ENCODE measurements at regions not wholly inside any gene's neighbourhood (a gene's known extent, or its start where the extent isn't known, plus 50 kb on each side); places are given as distances from the start of the nearest gene placed in this dataset.
"Not testable (repeated sequence)": the region's sequence is repeated elsewhere in the genome, so short reads cannot be mapped to it uniquely, and the experiment has no call there.

GRCh38 chr4:3936184-3936583 is 170.0 kb downstream of the ADRA2C start:
- no peak overlapping the region for H3K27ac ChIP-seq (ENCODE audit: low read depth, low read length)
- Mint-ChIP-seq H3K36me3 (no peaks in the 10 kb centered on the region), H3K4me1 (peaks cover 0 to 3% (median 0%) of the 10 kb centered on the region in 7 donors), H3K9me3 (no peaks in the 10 kb centered on the region), H3K27ac (no peak overlapping the region), H3K4me3 (no peak overlapping the region), H3K27me3 (no peaks in the 10 kb centered on the region)
- H3K4me3 ChIP-seq (ENCODE audit: low read length), result no peak overlapping the region
- no peaks in the 10 kb centered on the region for H3K9me3 ChIP-seq (ENCODE audit: control insufficient read depth in 2 of 3, low read length in 3 of 3)
- ChIA-PET POLR2A (no interaction called here), CTCF (no interaction called here)
- intact Hi-C loops (cut with micrococcal nuclease), result no loop called here
- no peaks in the 10 kb centered on the region for H3K36me3 ChIP-seq (ENCODE audit: control insufficient read depth in 2 of 3, insufficient read depth in 3 of 3, low read length in 3 of 3)
- no peaks in the 10 kb centered on the region for H3K27me3 ChIP-seq (ENCODE audit: control insufficient read depth in 2 of 2, insufficient read depth in 2 of 2, low read length in 2 of 2)
- no peaks in the 10 kb centered on the region for H3K4me1 ChIP-seq (ENCODE audit: control insufficient read depth in 2 of 2, insufficient read depth in 2 of 2, low read length in 2 of 2)
- DNase-seq (no peak), ATAC-seq (no peak)

GRCh38 chr4:3937849-3938562 is 171.8 kb downstream of the ADRA2C start:
- CTCF ChIA-PET; H3K4me1 ChIP-seq (ENCODE audit: control insufficient read depth in 2 of 2, insufficient read depth in 2 of 2, low read length in 2 of 2); H3K36me3 ChIP-seq (ENCODE audit: control insufficient read depth in 2 of 3, insufficient read depth in 3 of 3, low read length in 3 of 3); intact Hi-C loops (cut with micrococcal nuclease); H3K27me3 Mint-ChIP-seq; POLR2A ChIA-PET; DNase-seq; H3K27me3 ChIP-seq (ENCODE audit: control insufficient read depth in 2 of 2, insufficient read depth in 2 of 2, low read length in 2 of 2); H3K36me3 Mint-ChIP-seq; H3K4me3 ChIP-seq (ENCODE audit: low read length); H3K9me3 Mint-ChIP-seq; H3K27ac ChIP-seq (ENCODE audit: low read depth, low read length); ATAC-seq; H3K9me3 ChIP-seq (ENCODE audit: control insufficient read depth in 2 of 3, low read length in 3 of 3): not testable (repeated sequence)
- peak overlapping the region in 2 of 10 donors; percentile 9 to 25 for H3K4me3 Mint-ChIP-seq
- peak overlapping the region in 1 of 9 donors; percentile 60 for H3K27ac Mint-ChIP-seq
- peaks cover 7 to 13% (median 11%) of the 10 kb centered on the region in 7 donors for H3K4me1 Mint-ChIP-seq

DNA sequence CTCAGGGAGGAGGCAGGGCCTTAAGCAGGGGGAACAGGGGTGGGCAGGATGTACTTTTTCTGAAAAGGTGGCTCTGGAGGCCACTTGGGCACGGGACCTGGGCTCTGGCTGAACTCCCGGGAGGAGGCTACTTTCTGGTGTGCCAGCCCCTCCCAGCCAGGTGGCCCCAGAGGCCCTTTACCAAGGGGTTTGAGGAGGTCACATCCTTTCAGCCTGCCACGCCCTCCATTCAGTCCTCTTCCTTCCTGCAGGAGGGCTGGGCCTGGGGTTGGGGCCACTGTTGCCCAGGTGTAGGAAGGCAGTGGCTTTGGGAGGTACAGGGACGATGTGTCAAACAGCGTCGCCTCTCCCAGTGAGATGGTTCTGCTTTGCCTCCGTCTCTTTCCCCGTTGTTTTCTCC is 172.5 kb downstream of the ADRA2C start:
- H3K4me3 Mint-ChIP-seq; H3K9me3 ChIP-seq (ENCODE audit: control insufficient read depth in 2 of 3, low read length in 3 of 3); H3K36me3 ChIP-seq (ENCODE audit: control insufficient read depth in 2 of 3, insufficient read depth in 3 of 3, low read length in 3 of 3); H3K4me3 ChIP-seq (ENCODE audit: low read length); H3K9me3 Mint-ChIP-seq; ATAC-seq; H3K27me3 ChIP-seq (ENCODE audit: control insufficient read depth in 2 of 2, insufficient read depth in 2 of 2, low read length in 2 of 2); intact Hi-C loops (cut with micrococcal nuclease); POLR2A ChIA-PET; DNase-seq; H3K4me1 ChIP-seq (ENCODE audit: control insufficient read depth in 2 of 2, insufficient read depth in 2 of 2, low read length in 2 of 2); H3K27ac Mint-ChIP-seq; H3K27me3 Mint-ChIP-seq; H3K27ac ChIP-seq (ENCODE audit: low read depth, low read length); H3K36me3 Mint-ChIP-seq; CTCF ChIA-PET: not testable (repeated sequence)
- H3K4me1 Mint-ChIP-seq, result peaks cover 7 to 13% (median 11%) of the 10 kb centered on the region in 7 donors

DNA sequence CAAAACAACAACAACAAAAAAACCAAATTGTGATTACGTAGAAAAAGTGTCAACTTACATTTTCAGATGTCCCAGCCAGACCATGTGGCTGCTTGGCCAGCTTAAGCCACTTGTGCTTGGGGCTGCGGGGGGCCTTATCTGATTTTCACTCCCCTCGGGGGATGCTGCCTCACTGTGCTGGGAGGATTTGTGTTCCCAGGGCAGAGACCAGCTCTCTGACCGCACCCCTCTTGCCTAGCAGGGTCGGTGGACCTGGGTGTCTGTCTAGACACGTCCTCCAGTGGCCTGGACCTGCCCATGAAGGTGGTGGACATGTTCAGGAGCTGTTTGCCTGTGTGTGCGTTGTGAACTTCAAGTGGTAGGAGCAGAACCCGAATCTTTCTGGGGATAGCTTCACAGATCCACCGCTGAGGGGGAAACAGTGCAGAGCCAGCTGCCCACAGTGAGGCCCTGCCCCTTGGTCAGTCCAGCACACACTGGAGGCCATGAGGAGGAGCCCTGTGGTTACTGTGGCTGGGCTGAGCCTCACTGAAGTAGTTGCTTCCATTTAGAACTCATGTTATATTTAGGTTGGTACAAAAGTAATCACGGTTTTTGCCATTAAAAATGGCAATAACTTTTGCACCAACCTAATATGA is 173.9 kb downstream of the ADRA2C start:
- H3K27me3 ChIP-seq (ENCODE audit: control insufficient read depth in 2 of 2, insufficient read depth in 2 of 2, low read length in 2 of 2); POLR2A ChIA-PET; H3K9me3 ChIP-seq (ENCODE audit: control insufficient read depth in 2 of 3, low read length in 3 of 3); H3K27ac Mint-ChIP-seq; H3K4me1 ChIP-seq (ENCODE audit: control insufficient read depth in 2 of 2, insufficient read depth in 2 of 2, low read length in 2 of 2); intact Hi-C loops (cut with micrococcal nuclease); CTCF ChIA-PET; H3K9me3 Mint-ChIP-seq; H3K4me3 Mint-ChIP-seq; DNase-seq; H3K4me3 ChIP-seq (ENCODE audit: low read length); ATAC-seq; H3K36me3 Mint-ChIP-seq; H3K27me3 Mint-ChIP-seq; H3K36me3 ChIP-seq (ENCODE audit: control insufficient read depth in 2 of 3, insufficient read depth in 3 of 3, low read length in 3 of 3); H3K27ac ChIP-seq (ENCODE audit: low read depth, low read length): not testable (repeated sequence)
- H3K4me1 Mint-ChIP-seq, result peaks cover 7 to 13% (median 11%) of the 10 kb centered on the region in 7 donors

DNA sequence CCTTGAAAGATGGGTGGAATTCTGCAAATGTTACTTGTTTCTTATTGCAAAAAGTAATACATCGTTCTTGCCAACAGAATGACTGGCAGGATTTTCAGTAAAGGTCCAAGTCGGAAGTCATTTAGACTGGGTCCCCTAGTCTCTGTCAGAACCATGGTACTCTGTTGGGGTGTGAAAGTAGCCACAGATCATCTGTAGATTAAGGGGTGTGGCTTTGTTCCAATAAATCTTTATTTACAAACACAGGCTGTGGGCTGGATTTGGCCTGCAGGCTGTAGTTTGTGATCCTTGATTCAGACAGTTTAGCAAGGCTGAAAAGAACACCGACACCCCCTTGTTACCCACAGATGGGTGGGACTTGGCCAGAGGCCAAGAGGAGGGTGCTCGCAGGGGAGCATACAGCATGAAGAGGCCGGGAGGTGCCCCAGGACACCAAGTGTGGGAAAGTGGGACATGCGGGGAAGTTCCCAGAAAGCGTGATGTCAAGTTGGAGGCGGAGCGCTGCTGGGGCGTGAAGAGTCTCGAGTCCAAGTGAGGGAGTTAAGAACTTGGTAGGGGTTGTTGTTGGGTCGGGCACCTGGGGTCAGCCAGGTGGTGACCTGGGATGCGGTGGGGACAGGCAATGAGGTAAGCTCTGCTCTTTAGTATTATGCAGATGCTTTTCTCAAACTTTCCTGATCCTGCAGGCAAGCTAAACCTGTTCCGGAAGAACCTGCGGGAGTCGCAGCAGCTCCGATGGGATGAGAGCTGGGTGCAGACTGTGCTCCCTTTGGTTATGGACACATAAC is 175.7 kb downstream of the ADRA2C start:
- peaks cover 7 to 13% (median 11%) of the 10 kb centered on the region in 7 donors for H3K4me1 Mint-ChIP-seq
- H3K9me3 Mint-ChIP-seq; H3K4me3 ChIP-seq (ENCODE audit: low read length); H3K36me3 Mint-ChIP-seq; H3K9me3 ChIP-seq (ENCODE audit: control insufficient read depth in 2 of 3, low read length in 3 of 3); H3K4me3 Mint-ChIP-seq; H3K27ac ChIP-seq (ENCODE audit: low read depth, low read length); H3K27me3 ChIP-seq (ENCODE audit: control insufficient read depth in 2 of 2, insufficient read depth in 2 of 2, low read length in 2 of 2); H3K27me3 Mint-ChIP-seq; POLR2A ChIA-PET; ATAC-seq; CTCF ChIA-PET; H3K36me3 ChIP-seq (ENCODE audit: control insufficient read depth in 2 of 3, insufficient read depth in 3 of 3, low read length in 3 of 3); H3K4me1 ChIP-seq (ENCODE audit: control insufficient read depth in 2 of 2, insufficient read depth in 2 of 2, low read length in 2 of 2); intact Hi-C loops (cut with micrococcal nuclease): not testable (repeated sequence)
- peak overlapping the region in 1 of 9 donors; percentile 51 for H3K27ac Mint-ChIP-seq
- peak in 1 of 9 donors; percentile 4 for DNase-seq

- DNase-seq, result peak; percentile 21 to 59 (median 45)
- H3K36me3 Mint-ChIP-seq, result peaks cover 0 to 12% (median 0%) of the 10 kb centered on the region in 5 donors
- H3K27me3 ChIP-seq (ENCODE audit: control insufficient read depth in 2 of 2, insufficient read depth in 2 of 2, low read length in 2 of 2); POLR2A ChIA-PET; H3K9me3 ChIP-seq (ENCODE audit: control insufficient read depth in 2 of 3, low read length in 3 of 3); H3K4me3 ChIP-seq (ENCODE audit: low read length); H3K27me3 Mint-ChIP-seq; H3K4me1 ChIP-seq (ENCODE audit: control insufficient read depth in 2 of 2, insufficient read depth in 2 of 2, low read length in 2 of 2); H3K9me3 Mint-ChIP-seq; intact Hi-C loops (cut with micrococcal nuclease); H3K27ac ChIP-seq (ENCODE audit: low read depth, low read length); H3K4me3 Mint-ChIP-seq; ATAC-seq; H3K27ac Mint-ChIP-seq; CTCF ChIA-PET: not testable (repeated sequence)
- H3K36me3 ChIP-seq (ENCODE audit: control insufficient read depth in 2 of 3, insufficient read depth in 3 of 3, low read length in 3 of 3), result peaks cover 0 to 14% (median 0%) of the 10 kb centered on the region in 3 experiments
- H3K4me1 Mint-ChIP-seq, result peaks cover 7 to 13% (median 11%) of the 10 kb centered on the region in 7 donors
Measured at GRCh38 chr4:3942569-3942971, 176.4 kb downstream of the ADRA2C start.

All from naive thymus-derived CD4-positive, alpha-beta T cell (primary cell).